Lung (tissue), 11 donors: ENCODE measurements at regions not wholly inside any gene's neighbourhood (a gene's known extent, or its start where the extent isn't known, plus 50 kb on each side); places are given as distances from the start of the nearest gene placed in this dataset.

Experiments used
- ATAC-seq: fragments of 200-7000 bp; cut with Tn5 transposase; one replicate; pipeline ENCODE4 v1.9.1; 2020; ENCODE audit warnings: moderate number of reproducible peaks; ENCODE audit not compliant: insufficient read depth, low FRiP score
- DNase-seq, 3 donors: peaks; one replicate each; pipeline ENCODE4 v3.0.0-alpha.2; 2013 to 2017
- H3K27ac ChIP-seq, 2 donors: one replicate each; pipeline ENCODE4 v1.5.1; 2013; ENCODE audit warnings: mild to moderate bottlenecking in 2 of 2, moderate library complexity in 2 of 2, control low read depth in 1 of 2, inconsistent platforms in 1 of 2, low read depth in 1 of 2, low read length in 1 of 2
- H3K27me3 ChIP-seq, 3 donors: one replicate each; pipeline ENCODE4 v1.5.1; 2013; ENCODE audit warnings: low read length in 2 of 3; ENCODE audit not compliant: control insufficient read depth in 3 of 3, insufficient read depth in 3 of 3
- H3K36me3 ChIP-seq, 4 donors: one replicate each; pipeline ENCODE4 v1.5.1; 2013; ENCODE audit warnings: low read length in 4 of 4, mild to moderate bottlenecking in 1 of 4, moderate library complexity in 1 of 4; ENCODE audit not compliant: control insufficient read depth in 4 of 4, insufficient read depth in 4 of 4
- H3K4me1 ChIP-seq, 5 donors: one replicate each; pipeline ENCODE4 v1.5.1; 2013; ENCODE audit warnings: low read length in 5 of 5, mild to moderate bottlenecking in 2 of 5, moderate library complexity in 1 of 5; ENCODE audit not compliant: control insufficient read depth in 5 of 5, insufficient read depth in 5 of 5
- H3K4me3 ChIP-seq: one replicate; pipeline ENCODE4 v1.5.1; 2013; ENCODE audit warnings: mild to moderate bottlenecking, control low read depth, moderate library complexity
- H3K9ac ChIP-seq, 2 donors: one replicate each; pipeline ENCODE4 v1.5.1; 2013; ENCODE audit warnings: low read length in 2 of 2, control low read depth in 1 of 2; ENCODE audit not compliant: insufficient read depth in 1 of 2
- H3K9me3 ChIP-seq, 4 donors: one replicate each; pipeline ENCODE4 v1.5.1; 2013; ENCODE audit warnings: low read length in 3 of 4, mild to moderate bottlenecking in 1 of 4, moderate library complexity in 1 of 4; ENCODE audit not compliant: control insufficient read depth in 4 of 4, insufficient read depth in 3 of 4
- WGBS, 2 donors: extraction: QIAGEN DNeasy Blood & Tissue Kit; methylation state at CpG; one replicate each; pipeline ENCODE4 v1.1.7; 2013; 5-methylcytosine and 5-hydroxymethylcytosine counted together
- TF ChIP-seq, protein P1 (sequence below): IDR thresholded peaks from 2 replicates; pipeline ENCODE4 v1.5.1; 2012; ENCODE audit warnings: mild to moderate bottlenecking; ENCODE audit errors: control extremely low read depth, extremely low read depth
- donor health status: control.
- donor health status: control.
- donor health status: Bipolar disorder and iron deficiency.
- donor health status: healthy.
- donor health status: DM: yes; HTN: yes; CAD: no.

DNA sequence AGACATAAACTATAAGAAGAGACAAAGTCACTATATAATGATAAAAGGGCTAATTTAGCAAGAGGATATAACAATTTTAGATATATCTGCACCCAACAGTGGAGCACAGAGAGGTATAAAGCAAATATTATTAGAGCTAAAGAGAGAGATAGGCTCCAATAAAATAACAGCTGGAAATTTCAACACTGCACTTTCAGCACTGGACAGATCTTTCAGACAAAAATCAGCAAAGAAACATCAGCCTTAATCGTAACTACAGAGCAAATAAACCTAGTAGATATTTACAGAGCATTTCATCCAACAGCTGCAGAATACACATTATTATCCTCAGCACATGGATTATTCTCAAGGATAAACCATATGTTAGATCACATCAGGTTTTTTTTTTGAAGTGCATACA, 642.9 kb downstream of the AMY1C start:
- no peak overlapping the region for H3K27ac ChIP-seq
- peaks cover 0 to 5% (median 2%) of the 10 kb centered on the region in 4 donors for H3K9me3 ChIP-seq
- no peak overlapping the region for H3K4me3 ChIP-seq
- H3K36me3 ChIP-seq: no peaks in the 10 kb centered on the region
- DNase-seq (peak in 2 of 3 donors; percentile 17 to 38), ATAC-seq (no peak)
- no peak overlapping the region for H3K9ac ChIP-seq
- no peaks in the 10 kb centered on the region for H3K4me1 ChIP-seq
- TF ChIP-seq, protein P1, sequence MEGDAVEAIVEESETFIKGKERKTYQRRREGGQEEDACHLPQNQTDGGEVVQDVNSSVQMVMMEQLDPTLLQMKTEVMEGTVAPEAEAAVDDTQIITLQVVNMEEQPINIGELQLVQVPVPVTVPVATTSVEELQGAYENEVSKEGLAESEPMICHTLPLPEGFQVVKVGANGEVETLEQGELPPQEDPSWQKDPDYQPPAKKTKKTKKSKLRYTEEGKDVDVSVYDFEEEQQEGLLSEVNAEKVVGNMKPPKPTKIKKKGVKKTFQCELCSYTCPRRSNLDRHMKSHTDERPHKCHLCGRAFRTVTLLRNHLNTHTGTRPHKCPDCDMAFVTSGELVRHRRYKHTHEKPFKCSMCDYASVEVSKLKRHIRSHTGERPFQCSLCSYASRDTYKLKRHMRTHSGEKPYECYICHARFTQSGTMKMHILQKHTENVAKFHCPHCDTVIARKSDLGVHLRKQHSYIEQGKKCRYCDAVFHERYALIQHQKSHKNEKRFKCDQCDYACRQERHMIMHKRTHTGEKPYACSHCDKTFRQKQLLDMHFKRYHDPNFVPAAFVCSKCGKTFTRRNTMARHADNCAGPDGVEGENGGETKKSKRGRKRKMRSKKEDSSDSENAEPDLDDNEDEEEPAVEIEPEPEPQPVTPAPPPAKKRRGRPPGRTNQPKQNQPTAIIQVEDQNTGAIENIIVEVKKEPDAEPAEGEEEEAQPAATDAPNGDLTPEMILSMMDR: no peak
- 69 to 76% methylated on average over 1 of the region's 1 CpG for WGBS, 2 donors
- no peaks in the 10 kb centered on the region for H3K27me3 ChIP-seq

DNA sequence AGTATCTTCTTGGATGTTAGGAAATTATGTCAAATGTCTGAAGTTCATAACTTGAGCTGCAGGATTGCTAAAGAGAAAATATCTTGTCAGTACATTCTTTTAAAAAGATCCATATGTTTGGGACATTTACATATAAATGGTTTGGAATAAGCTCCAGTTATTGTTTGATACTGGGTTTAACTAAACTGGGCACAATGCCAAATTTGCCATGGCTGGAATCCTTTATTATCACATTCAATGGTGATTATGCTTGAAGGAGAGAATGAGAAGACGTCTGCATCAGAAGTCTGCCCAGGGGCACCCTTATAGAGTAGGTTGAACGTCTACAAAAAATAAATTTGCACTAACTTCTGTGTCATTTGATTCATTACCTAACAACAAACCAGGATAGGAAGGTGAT, 652.5 kb downstream of the AMY1C start:
- H3K9ac ChIP-seq: no peak overlapping the region
- 37 to 73% methylated on average over 2 of the region's 2 CpGs for WGBS, 2 donors
- no peaks in the 10 kb centered on the region for H3K36me3 ChIP-seq
- DNase-seq (peak in 2 of 3 donors; percentile 11 to 21), ATAC-seq (no peak)
- peaks cover 0 to 4% (median 0%) of the 10 kb centered on the region in 5 donors for H3K4me1 ChIP-seq
- TF ChIP-seq, protein P1: no peak
- no peak overlapping the region for H3K4me3 ChIP-seq
- no peaks in the 10 kb centered on the region for H3K9me3 ChIP-seq
- no peak overlapping the region for H3K27ac ChIP-seq
- no peaks in the 10 kb centered on the region for H3K27me3 ChIP-seq

DNA sequence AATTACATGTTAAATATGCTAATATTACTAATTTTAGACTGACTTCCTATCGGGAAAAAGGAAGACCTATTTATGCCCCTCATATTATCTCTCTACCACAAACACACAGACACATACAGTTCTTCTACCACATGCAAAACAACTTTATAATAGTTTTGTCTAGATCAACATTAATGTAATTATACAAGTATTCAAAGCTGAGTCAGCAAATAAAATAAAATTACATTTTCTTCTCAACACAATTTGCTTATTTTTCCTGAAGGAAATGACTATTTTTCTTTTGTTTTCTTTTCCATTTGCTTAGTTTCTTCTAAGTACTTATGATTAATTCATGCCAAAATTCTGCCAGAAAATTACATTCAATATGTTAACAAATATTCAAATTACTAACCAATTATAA, 654.2 kb downstream of the AMY1C start:
- Histone ChIP-seq H3K9me3 (peaks cover 0 to 7% (median under 1%) of the 10 kb centered on the region in 4 donors), H3K27me3 (no peaks in the 10 kb centered on the region), H3K27ac (no peak overlapping the region), H3K4me3 (no peak overlapping the region), H3K4me1 (peaks cover 0 to 4% (median 0%) of the 10 kb centered on the region in 5 donors), H3K36me3 (no peaks in the 10 kb centered on the region), H3K9ac (no peak overlapping the region)
- DNase-seq (no peak), ATAC-seq (no peak)
- TF ChIP-seq, protein P1: no peak
- WGBS, 2 donors: 87 to 89% methylated on average over 1 of the region's 1 CpG

DNA sequence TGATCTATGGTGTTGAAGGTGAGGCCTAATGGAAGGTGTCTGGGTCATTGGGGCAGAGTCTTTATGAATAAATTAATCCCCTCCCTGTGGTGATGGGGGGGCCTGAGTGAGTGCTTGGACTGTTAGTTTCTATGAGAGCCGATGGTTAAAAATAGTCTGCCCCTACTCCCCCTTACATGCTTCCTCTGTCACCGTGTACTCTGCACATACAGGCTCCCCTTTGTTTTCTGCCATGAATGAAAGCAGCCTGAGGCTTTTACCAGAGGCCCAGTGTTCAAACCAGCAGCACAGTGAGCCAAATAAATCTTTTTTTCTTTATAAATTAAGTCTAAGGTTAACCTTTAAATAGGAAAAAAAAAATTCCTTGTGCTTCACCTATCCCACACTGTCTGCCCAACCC, 657.0 kb downstream of the AMY1C start:
- H3K9ac ChIP-seq: no peak overlapping the region
- no peak overlapping the region for H3K4me3 ChIP-seq
- WGBS, 2 donors: 60 to 64% methylated on average over 2 of the region's 2 CpGs
- H3K27ac ChIP-seq: no peak overlapping the region
- H3K36me3 ChIP-seq: no peaks in the 10 kb centered on the region
- H3K9me3 ChIP-seq: peaks cover 0 to 7% (median under 1%) of the 10 kb centered on the region in 4 donors
- ATAC-seq (no peak), DNase-seq (no peak)
- no peaks in the 10 kb centered on the region for H3K4me1 ChIP-seq
- TF ChIP-seq, protein P1: no peak
- H3K27me3 ChIP-seq: no peaks in the 10 kb centered on the region
